ENCODE measurements at regions not wholly inside any gene's neighbourhood (a gene's known extent, or its start where the extent isn't known, plus 50 kb on each side); places are given as distances from the start of the nearest gene placed in this dataset.

- no peak for DNase-seq (ENCODE audit: low read depth in 2 of 2)
Measured at GRCh38 chr10:129272866-129273650, 194.0 kb upstream of the MGMT start.

GRCh38 chr10:129273860-129274259 lies 193.2 kb upstream of the MGMT start:
- DNase-seq (ENCODE audit: low read depth in 2 of 2), result no peak

- no peak for DNase-seq (ENCODE audit: low read depth in 2 of 2)
Measured at GRCh38 chr10:129274748-129275474, 192.1 kb upstream of the MGMT start.

GRCh38 chr10:129275886-129276285 lies 191.2 kb upstream of the MGMT start:
- no peak for DNase-seq (ENCODE audit: low read depth in 2 of 2)

GRCh38 chr10:129277084-129277483 lies 190.0 kb upstream of the MGMT start:
- DNase-seq (ENCODE audit: low read depth in 2 of 2), result no peak

GRCh38 chr10:129277841-129278240 lies 189.2 kb upstream of the MGMT start:
- DNase-seq (ENCODE audit: low read depth in 2 of 2), result no peak

GRCh38 chr10:129278686-129279085 lies 188.4 kb upstream of the MGMT start:
- DNase-seq (ENCODE audit: low read depth in 2 of 2), result no peak

- DNase-seq (ENCODE audit: low read depth in 2 of 2), result no peak
Measured at GRCh38 chr10:129279446-129280154, 187.4 kb upstream of the MGMT start.

GRCh38 chr10:129280155-129280502 lies 186.9 kb upstream of the MGMT start:
- no peak for DNase-seq (ENCODE audit: low read depth in 2 of 2)

GRCh38 chr10:129280908-129281586 lies 186.0 kb upstream of the MGMT start:
- DNase-seq (ENCODE audit: low read depth in 2 of 2), result no peak

GRCh38 chr10:129285459-129285858 lies 181.6 kb upstream of the MGMT start:
- DNase-seq (ENCODE audit: low read depth in 2 of 2), result no peak

GRCh38 chr10:129288999-129289584 lies 177.9 kb upstream of the MGMT start:
- DNase-seq (ENCODE audit: low read depth in 2 of 2), result no peak

- no peak for DNase-seq (ENCODE audit: low read depth in 2 of 2)
Measured at GRCh38 chr10:129293991-129294700, 172.9 kb upstream of the MGMT start.

- DNase-seq (ENCODE audit: low read depth in 2 of 2), result no peak
Measured at GRCh38 chr10:129294944-129295343, 172.1 kb upstream of the MGMT start.

- no peak for DNase-seq (ENCODE audit: low read depth in 2 of 2)
Measured at GRCh38 chr10:129305046-129305445, 162.0 kb upstream of the MGMT start.

- no peak for DNase-seq (ENCODE audit: low read depth in 2 of 2)
Measured at GRCh38 chr10:129307141-129307540, 159.9 kb upstream of the MGMT start.

- DNase-seq (ENCODE audit: low read depth in 2 of 2), result no peak
Measured at GRCh38 chr10:129308953-129309564, 158.0 kb upstream of the MGMT start.

- no peak for DNase-seq (ENCODE audit: low read depth in 2 of 2)
Measured at GRCh38 chr10:129309565-129309964, 157.5 kb upstream of the MGMT start.

- no peak for DNase-seq (ENCODE audit: low read depth in 2 of 2)
Measured at GRCh38 chr10:129310881-129311280, 156.2 kb upstream of the MGMT start.

GRCh38 chr10:129319934-129320333 lies 147.1 kb upstream of the MGMT start:
- no peak for DNase-seq (ENCODE audit: low read depth in 2 of 2)

- no peak for DNase-seq (ENCODE audit: low read depth in 2 of 2)
Measured at GRCh38 chr10:129320340-129320739, 146.7 kb upstream of the MGMT start.

Data from stimulated activated CD8-positive, alpha-beta memory T cell treated with anti-CD3 and anti-CD28 coated beads, Interleukin-7, amount 100 ng/mL, for 1 hour (primary cell).